Neural progenitor cell (in vitro differentiated cells): ENCODE measurements at regions not wholly inside any gene's neighbourhood (a gene's known extent, or its start where the extent isn't known, plus 50 kb on each side); places are given as distances from the start of the nearest gene placed in this dataset.

Source experiments
- DNase-seq: peaks from one replicate; pipeline ENCODE4 v3.0.0-alpha.2; 2016; ENCODE audit warnings: low spot score
- H2AFZ ChIP-seq: fragments of 200-600 bp; sonication (generic); replicated peaks from 2 replicates; pipeline ENCODE4 v1.6.1; 2016; ENCODE audit warnings: antibody characterized with exemption
- H3F3A ChIP-seq: fragments of 200-600 bp; sonication (generic); 2 replicates; pipeline ENCODE4 v1.6.1; 2016; ENCODE audit warnings: antibody characterized with exemption, low read depth
- H3K27ac ChIP-seq: fragments of 200-600 bp; sonication (generic); 2 replicates; pipeline ENCODE4 v1.5.1; 2016; ENCODE audit warnings: mild to moderate bottlenecking
- H3K27me3 ChIP-seq: fragments of 200-600 bp; sonication (generic); 2 replicates; pipeline ENCODE4 v1.6.1; 2016; ENCODE audit warnings: mild to moderate bottlenecking, moderate library complexity
- H3K36me3 ChIP-seq: fragments of 200-600 bp; sonication (generic); 2 replicates; pipeline ENCODE4 v1.5.1; 2016
- H3K4me1 ChIP-seq: fragments of 200-600 bp; sonication (generic); 2 replicates; pipeline ENCODE4 v1.6.1; 2016; ENCODE audit warnings: mixed run types
- H3K4me2 ChIP-seq: fragments of 200-600 bp; sonication (generic); 2 replicates; pipeline ENCODE4 v1.6.1; 2016
- H3K4me3 ChIP-seq: fragments of 200-600 bp; sonication (generic); 2 replicates; pipeline ENCODE4 v1.5.1; 2016
- H3K79me2 ChIP-seq: fragments of 200-600 bp; sonication (generic); 2 replicates; pipeline ENCODE4 v1.6.1; 2016; ENCODE audit warnings: low read depth
- H3K9ac ChIP-seq: fragments of 200-600 bp; sonication (generic); 2 replicates; pipeline ENCODE4 v1.6.1; 2016
- H3K9me3 ChIP-seq: fragments of 200-600 bp; sonication (generic); 2 replicates; pipeline ENCODE4 v1.5.1; 2016; ENCODE audit warnings: low read depth
- H4K20me1 ChIP-seq: fragments of 200-600 bp; sonication (generic); 2 replicates; pipeline ENCODE4 v1.6.1; 2016; ENCODE audit warnings: low read depth
- H3K27ac Mint-ChIP-seq: 3 replicates; pipeline ENCODE4 v1.8.0; 2021; ENCODE audit warnings: mixed read lengths
- H3K27me3 Mint-ChIP-seq: 2 replicates; pipeline ENCODE4 v1.8.0; 2022; ENCODE audit warnings: low read depth, mild to moderate bottlenecking, inconsistent platforms, moderate library complexity, mixed read lengths; ENCODE audit not compliant: insufficient read depth
- H3K36me3 Mint-ChIP-seq: 3 replicates; pipeline ENCODE4 v1.8.0; 2021; ENCODE audit warnings: mixed read lengths
- H3K4me1 Mint-ChIP-seq: 3 replicates; pipeline ENCODE4 v1.8.0; 2021; ENCODE audit warnings: mixed read lengths
- H3K4me3 Mint-ChIP-seq: 3 replicates; pipeline ENCODE4 v1.8.0; 2021; ENCODE audit warnings: mild to moderate bottlenecking, moderate library complexity, mixed read lengths
- H3K9me3 Mint-ChIP-seq: 3 replicates; pipeline ENCODE4 v1.8.0; 2020; ENCODE audit warnings: mixed read lengths
- EZH2 ChIP-seq: fragments of 200-600 bp; sonication (generic); IDR thresholded peaks from 2 replicates; pipeline ENCODE4 v1.6.1; 2017; ENCODE audit warnings: antibody characterized with exemption, mild to moderate bottlenecking, moderate library complexity
- EZH2phosphoT487 ChIP-seq: fragments of 200-600 bp; sonication (generic); IDR thresholded peaks from 2 replicates; pipeline ENCODE4 v1.6.1; 2017; ENCODE audit warnings: antibody characterized with exemption
- TF ChIP-seq, protein P1 (sequence below): fragments of 200-600 bp; sonication (generic); IDR thresholded peaks from 2 replicates; pipeline ENCODE4 v1.5.1; 2017; ENCODE audit warnings: antibody characterized with exemption, mild to moderate bottlenecking

- Mint-ChIP-seq H3K9me3 (no peaks in the 10 kb centered on the region), H3K4me3 (no peak overlapping the region)
- no peaks in the 10 kb centered on the region for H3K79me2 ChIP-seq
These were observed 861.5 kb downstream of the SORCS1 start for GRCh38 chr10:106302961-106303360.

DNA sequence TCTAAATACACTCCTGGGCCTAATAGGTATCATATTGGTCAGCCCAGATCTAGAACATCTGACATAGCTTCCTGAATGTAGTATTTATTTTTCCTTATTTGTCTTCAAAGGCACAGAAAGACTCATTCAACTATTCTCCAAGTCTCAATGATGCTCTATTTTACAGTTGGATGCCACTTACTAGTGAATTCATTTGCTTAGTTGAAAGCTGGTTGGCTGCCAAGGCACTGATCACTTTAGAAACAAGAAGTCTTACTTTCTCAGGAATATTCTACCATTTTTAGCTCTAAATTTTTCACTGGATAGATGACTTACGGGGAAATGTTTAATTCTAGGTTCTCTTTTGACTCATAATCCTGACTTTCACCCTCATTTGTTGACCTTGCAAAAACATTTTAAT lies 863.4 kb downstream of the SORCS1 start:
- H3K79me2 ChIP-seq, result no peaks in the 10 kb centered on the region
- no peak overlapping the region for H3K4me3 ChIP-seq
- no peak overlapping the region for H3K4me2 ChIP-seq
- H3K4me1 Mint-ChIP-seq, result peaks cover 7% of the 10 kb centered on the region
- H3K36me3 Mint-ChIP-seq, result no peaks in the 10 kb centered on the region
- DNase-seq, result no peak
- H3K4me3 Mint-ChIP-seq, result no peak overlapping the region
- H3K4me1 ChIP-seq, result no peaks in the 10 kb centered on the region
- H3K9ac ChIP-seq, result no peak overlapping the region
- peaks cover 3% of the 10 kb centered on the region for H3K27me3 Mint-ChIP-seq
- no peaks in the 10 kb centered on the region for H3K9me3 ChIP-seq
- no peaks in the 10 kb centered on the region for H3K36me3 ChIP-seq
- no peak overlapping the region for H3K27ac ChIP-seq
- no peaks in the 10 kb centered on the region for H4K20me1 ChIP-seq
- H3K9me3 Mint-ChIP-seq, result no peaks in the 10 kb centered on the region
- no peak overlapping the region for H3K27ac Mint-ChIP-seq
- H2AFZ ChIP-seq, result no peak overlapping the region
- TF ChIP-seq, protein P1, sequence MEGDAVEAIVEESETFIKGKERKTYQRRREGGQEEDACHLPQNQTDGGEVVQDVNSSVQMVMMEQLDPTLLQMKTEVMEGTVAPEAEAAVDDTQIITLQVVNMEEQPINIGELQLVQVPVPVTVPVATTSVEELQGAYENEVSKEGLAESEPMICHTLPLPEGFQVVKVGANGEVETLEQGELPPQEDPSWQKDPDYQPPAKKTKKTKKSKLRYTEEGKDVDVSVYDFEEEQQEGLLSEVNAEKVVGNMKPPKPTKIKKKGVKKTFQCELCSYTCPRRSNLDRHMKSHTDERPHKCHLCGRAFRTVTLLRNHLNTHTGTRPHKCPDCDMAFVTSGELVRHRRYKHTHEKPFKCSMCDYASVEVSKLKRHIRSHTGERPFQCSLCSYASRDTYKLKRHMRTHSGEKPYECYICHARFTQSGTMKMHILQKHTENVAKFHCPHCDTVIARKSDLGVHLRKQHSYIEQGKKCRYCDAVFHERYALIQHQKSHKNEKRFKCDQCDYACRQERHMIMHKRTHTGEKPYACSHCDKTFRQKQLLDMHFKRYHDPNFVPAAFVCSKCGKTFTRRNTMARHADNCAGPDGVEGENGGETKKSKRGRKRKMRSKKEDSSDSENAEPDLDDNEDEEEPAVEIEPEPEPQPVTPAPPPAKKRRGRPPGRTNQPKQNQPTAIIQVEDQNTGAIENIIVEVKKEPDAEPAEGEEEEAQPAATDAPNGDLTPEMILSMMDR, result no peak
- no peak for TF ChIP-seq EZH2
- no peaks in the 10 kb centered on the region for H3F3A ChIP-seq
- no peaks in the 10 kb centered on the region for H3K27me3 ChIP-seq

More at GRCh38 chr10:106302961-106303360, 861.5 kb downstream of the SORCS1 start:
- no peaks in the 10 kb centered on the region for H4K20me1 ChIP-seq
- no peak overlapping the region for H2AFZ ChIP-seq
- Mint-ChIP-seq H3K27me3 (peaks cover 6% of the 10 kb centered on the region), H3K27ac (no peak overlapping the region), H3K36me3 (no peaks in the 10 kb centered on the region), H3K4me1 (peaks cover 8% of the 10 kb centered on the region)
- H3K4me1 ChIP-seq, result no peaks in the 10 kb centered on the region
- no peaks in the 10 kb centered on the region for H3F3A ChIP-seq
- no peaks in the 10 kb centered on the region for H3K9me3 ChIP-seq
- TF ChIP-seq EZH2phosphoT487, result no peak
- no peak for TF ChIP-seq EZH2
- TF ChIP-seq, protein P1, result no peak
- H3K27ac ChIP-seq, result no peak overlapping the region
- H3K36me3 ChIP-seq, result no peaks in the 10 kb centered on the region
- H3K4me3 ChIP-seq, result no peak overlapping the region
- DNase-seq, result no peak
- H3K27me3 ChIP-seq, result no peaks in the 10 kb centered on the region
- H3K4me2 ChIP-seq, result no peak overlapping the region
- no peak overlapping the region for H3K9ac ChIP-seq

GRCh38 chr10:106296750-106297392 lies 867.6 kb downstream of the SORCS1 start:
- Histone ChIP-seq H3K9ac (no peak overlapping the region), H3K27me3 (no peaks in the 10 kb centered on the region), H3K4me1 (no peaks in the 10 kb centered on the region), H3K79me2 (no peaks in the 10 kb centered on the region), H3F3A (no peaks in the 10 kb centered on the region), H3K4me3 (no peak overlapping the region), H3K9me3 (no peaks in the 10 kb centered on the region), H3K27ac (no peak overlapping the region), H3K36me3 (no peaks in the 10 kb centered on the region), H4K20me1 (no peaks in the 10 kb centered on the region), H3K4me2 (no peak overlapping the region), H2AFZ (no peak overlapping the region)
- TF ChIP-seq EZH2phosphoT487 (no peak), EZH2 (no peak)
- TF ChIP-seq, protein P1, result no peak
- Mint-ChIP-seq H3K4me1 (peaks cover 9% of the 10 kb centered on the region), H3K27me3 (no peaks in the 10 kb centered on the region), H3K36me3 (no peaks in the 10 kb centered on the region), H3K4me3 (no peak overlapping the region), H3K27ac (no peak overlapping the region), H3K9me3 (no peaks in the 10 kb centered on the region)
- no peak for DNase-seq
